GM03348 (cell line): ENCODE measurements at regions not wholly inside any gene's neighbourhood (a gene's known extent, or its start where the extent isn't known, plus 50 kb on each side); places are given as distances from the start of the nearest gene placed in this dataset.
"Not testable (repeated sequence)": the region's sequence is repeated elsewhere in the genome, so short reads cannot be mapped to it uniquely, and the experiment has no call there.

Experiments used
- DNase-seq: peaks from one replicate; pipeline ENCODE4 v3.0.0; 2012; ENCODE audit warnings: low spot score

DNA sequence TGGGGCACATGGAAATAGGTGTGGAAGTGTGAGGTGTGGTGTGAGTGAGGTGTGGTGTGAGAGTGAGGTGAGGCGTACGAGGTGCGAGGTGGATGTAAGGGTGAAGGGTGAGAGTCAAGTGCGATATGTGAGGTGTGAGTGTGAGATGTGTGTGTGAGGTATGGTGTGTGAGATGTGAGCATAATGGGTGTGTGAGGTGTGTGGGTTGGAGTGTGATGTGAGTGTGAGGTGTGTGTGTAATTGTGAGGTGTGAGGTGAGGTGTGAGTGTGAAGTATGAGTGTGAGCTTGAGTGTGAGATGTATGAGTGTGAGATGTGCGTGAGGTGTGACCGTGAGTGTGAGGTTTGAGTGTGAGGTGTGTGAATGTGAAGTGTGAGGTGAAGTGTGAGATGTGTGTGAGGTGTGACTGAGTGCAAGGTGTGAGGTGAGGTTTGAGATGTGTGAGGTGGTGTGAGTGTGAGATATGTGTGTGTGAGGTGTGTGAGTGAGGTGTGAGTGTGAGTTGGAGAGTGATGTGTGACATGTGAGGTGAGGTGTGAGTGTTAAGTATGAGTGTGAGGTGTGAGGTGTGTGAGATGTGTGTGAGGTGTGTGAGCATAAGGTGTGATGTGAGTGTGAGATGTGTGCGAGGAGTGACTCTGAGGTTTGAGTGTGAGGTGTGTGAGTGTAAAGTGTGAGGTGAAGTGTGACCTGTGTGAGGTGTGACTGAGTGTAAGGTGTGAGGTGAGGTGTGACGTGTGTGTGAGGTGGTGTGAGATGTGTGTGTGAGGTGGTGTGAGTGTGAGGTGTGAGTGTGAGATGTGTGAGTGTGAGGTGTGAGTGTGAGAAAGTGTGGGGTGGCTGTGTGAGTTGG is 354.0 kb downstream of the FOXL1 start:
- DNase-seq: no peak

DNA sequence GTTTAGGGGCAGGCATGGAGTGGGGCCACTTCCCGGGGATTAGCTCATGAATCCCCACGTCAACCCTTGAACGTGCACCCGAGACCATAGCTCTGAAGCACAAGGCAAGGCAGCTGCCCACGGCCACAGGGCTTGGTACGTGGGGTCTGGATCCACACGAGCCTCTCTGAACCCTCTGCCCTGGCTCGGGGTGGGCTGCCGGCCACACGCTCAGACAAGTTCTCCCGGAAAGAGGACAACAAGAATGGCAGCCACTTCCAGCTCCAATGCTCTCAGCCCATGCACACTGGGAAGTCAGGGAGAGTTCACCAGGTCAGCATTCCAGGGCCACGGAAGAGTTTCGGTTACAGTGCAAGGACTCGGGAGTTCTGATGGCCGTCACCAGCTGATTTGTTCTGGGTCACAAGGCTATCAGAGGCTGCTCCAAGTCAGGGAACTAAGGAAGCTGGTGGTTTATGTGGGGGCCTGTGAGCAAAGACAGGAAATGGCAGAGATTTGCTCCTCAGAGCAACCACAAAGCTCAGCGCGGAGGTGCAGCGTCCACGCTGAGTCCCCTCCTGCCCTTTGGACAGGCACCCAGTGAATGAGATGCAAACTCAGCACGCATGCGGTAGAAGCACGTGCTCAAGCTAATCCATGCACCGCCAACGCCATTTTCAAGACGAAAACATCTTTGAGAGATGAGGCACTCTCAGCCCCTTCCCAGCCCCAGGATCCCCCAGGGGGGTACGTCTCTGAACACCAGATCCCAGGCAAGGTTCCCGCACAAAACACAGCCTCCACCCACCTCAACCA is 356.4 kb downstream of the FOXL1 start:
- DNase-seq: no peak

DNA sequence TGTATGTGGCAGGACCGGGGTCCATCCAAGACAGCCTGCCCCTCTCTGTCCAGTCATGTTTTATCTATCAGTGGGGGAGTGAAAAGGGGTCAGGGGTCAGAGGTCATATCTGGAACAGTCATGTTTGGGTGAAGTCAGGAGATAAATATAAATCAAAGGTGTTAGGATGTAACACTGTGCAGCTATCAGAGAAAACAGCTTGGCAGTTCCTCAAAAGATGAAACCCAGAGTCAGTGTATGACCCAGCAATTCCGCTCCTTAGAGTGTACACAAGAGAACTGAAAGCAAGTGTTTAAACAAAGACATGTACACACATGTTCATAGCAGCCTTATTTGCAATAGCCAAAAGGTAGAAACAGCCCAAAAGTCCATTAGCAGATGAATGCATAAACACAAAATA is 361.3 kb downstream of the FOXL1 start:
- DNase-seq: no peak

DNA sequence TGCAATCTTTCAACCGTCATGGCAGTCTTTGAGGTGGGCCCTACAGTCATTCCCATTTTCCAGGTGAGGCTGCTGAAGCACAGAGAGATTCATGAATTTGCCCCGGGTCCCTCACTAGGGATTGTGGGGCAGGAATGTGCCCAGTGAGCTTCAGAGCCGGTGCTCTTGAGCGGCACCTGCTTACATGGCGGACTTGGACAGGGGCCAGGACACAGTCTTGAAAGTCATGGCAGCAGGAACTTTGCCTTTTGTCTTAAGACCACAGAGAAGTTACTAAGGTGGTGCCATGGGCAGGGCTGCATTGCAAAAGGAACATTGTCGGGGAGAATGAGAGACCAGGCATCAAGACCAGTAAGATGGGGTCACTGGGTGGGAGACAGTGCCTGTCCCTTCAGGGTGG is 363.4 kb downstream of the FOXL1 start:
- no peak for DNase-seq

DNA sequence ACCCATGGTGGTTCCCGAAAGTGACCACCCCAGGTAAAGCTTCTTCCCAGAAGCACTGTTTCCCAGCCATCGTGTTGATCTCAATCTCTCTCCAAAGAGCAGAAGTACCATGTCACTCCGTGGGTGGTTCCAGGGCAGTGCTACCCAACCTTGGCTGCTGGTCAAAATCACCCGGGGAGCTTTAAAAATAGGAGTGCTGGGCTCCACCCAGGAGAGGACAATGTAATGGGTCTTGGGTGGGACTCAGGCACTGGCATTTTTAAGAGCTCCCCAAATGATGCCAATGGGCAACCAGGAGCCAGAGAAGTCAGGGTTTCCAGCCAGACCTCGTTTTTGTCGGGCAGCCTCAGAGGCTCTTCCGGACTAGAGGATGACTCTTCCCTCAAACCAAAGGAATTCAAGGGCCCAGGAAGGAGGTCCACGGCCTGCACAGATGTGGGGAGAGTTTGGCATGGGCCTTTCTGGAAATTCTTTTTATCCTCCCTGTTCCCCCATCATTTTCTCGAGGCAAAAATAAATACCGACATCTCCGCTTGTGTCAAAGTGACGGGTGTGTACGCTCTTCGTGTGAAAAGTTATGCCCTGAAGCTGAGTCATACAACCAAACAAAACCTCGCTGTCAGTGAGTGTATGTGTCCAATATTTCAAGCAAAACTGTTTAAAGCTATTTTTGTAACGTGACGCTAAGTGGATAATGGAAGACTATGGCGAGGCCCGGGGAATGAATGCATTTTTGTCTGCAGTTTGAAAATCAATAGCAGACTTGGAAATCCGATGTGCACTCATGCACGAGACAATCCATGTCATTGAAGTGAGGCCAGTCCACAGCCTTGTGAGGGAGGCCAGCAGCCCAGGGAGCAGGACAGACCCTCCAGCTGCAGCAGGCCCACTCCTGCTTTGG is 364.1 kb downstream of the FOXL1 start:
- DNase-seq: peak; percentile 84

DNA sequence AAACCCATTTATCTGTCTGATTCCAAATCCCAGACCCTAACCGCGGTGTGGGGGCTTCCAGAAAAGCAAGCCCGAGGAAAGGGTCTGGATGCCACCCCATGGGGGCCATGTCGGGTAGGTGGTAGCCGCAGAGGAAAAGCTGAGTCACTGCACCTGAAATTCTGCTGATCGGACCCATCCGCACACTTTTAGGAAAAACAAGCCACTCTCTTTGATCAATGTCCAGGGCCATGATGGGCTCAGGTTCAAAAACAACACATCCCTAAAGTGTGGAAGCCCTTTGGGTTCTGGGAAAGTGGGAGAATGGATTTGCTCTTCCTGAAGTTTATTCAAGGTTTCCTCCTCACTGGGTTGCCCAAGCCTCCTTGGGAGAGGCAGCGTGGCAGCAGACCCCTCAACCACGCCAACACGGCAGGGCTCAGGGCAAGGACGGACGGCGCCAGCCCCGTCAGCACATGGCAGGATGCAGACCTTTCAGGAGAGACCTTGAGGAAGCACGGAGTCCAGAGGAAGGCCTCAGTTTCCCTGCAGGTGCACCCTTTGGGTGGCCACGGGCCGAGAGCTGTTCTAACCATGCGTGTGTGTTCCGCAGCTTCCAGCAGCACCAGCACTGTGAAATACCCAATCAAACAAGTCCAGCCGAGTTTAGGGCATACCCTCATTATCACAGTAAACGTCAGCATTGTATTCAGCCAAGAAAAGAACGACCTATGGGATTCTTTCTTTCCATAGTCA is 367.0 kb downstream of the FOXL1 start:
- DNase-seq: no peak

DNA sequence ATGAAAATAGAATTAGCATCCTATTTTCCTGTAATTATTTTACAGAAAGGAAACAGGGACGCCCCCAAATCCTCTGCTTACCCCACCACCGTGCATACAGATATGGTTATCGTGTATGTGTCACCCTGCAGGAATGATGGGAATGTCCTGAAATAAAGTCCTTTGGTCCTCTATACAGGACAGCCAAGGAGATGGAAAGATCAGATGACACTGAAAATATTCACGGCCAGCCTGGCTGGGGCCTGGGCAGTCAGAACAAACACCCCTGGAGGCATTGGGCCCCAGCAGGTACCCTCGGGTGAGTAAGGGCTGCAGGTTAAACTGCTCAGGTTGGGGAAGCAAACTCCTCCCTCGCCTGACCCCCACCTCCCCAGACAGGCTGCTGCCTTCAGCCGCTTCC is 368.0 kb downstream of the FOXL1 start:
- DNase-seq: peak; percentile 31

DNA sequence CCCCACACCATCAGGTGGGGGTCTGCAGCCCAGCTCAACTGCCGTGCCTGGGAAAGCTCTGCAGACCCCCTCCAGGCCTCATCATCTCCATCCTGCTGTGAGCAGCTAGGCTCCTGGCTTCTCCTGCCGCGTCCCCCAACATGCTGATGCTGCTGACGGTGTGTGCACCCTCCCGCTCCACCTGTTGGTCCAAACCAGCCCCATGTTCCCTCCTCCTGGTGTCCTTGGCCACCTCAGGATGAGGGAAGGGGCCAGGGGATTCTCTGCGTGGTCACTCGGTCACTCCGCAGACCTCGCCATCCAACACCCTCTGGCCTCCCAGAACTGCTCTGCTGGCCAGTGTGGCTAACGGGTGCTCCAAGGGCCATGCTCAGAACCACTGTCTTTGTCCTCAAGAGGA is 368.6 kb downstream of the FOXL1 start:
- DNase-seq: no peak

DNA sequence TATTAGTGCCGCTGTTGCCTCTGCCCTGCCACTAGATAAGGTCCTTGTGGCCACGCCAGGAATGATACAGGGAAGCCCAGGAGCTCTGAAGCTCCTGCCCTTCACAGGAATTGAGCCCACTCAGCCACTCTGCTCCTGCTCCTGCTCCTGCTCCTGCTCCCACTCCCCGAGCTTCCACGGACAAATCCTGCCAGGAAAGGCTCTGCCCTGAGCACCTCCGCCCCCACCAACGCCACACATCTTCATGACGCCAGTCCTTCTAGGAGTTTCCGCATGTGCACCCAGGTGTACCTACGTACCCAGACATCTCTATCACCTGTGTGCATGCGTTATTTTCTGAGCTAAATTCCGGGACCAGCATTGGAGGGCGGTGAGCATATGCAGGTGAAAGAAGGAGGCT is 369.1 kb downstream of the C16orf95 start:
- no peak for DNase-seq

DNA sequence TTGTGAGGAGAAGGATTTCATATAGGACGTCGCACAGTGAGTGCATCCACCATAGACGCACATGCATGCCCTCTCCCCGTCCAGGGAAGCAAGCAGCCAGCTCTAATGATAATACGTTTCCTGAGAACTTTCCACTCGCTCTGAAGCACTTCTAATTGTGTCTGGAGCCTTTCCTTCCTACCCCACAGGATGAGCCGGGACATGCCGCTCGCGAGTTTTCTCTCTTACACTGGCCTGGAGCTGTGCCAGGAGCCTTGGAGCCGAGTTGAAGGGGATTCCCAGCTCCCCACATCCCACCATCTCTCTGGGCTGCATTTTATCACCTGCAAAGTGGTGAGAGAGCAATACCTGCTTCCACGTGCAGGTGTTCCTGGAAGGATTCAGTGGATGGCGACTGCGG is 368.1 kb downstream of the C16orf95 start:
- no peak for DNase-seq

DNA sequence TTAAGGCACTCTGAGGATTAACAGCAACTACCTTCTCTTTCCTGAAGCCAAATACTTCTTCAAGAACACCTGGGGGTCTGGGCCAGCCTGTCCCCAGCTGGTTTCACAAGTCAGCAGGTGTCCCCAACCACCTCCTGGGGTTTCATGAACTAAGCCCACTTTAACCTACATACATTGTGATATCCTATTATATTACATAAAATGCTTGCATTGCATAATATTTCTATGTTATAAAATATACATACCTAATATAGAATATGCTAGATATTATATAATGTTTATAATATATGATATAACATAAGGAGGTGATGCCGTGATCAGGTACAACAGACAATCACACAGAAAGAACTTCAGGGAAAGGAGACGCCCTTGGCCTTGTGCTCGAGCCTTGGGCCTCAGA is 367.6 kb downstream of the C16orf95 start:
- DNase-seq: no peak

DNA sequence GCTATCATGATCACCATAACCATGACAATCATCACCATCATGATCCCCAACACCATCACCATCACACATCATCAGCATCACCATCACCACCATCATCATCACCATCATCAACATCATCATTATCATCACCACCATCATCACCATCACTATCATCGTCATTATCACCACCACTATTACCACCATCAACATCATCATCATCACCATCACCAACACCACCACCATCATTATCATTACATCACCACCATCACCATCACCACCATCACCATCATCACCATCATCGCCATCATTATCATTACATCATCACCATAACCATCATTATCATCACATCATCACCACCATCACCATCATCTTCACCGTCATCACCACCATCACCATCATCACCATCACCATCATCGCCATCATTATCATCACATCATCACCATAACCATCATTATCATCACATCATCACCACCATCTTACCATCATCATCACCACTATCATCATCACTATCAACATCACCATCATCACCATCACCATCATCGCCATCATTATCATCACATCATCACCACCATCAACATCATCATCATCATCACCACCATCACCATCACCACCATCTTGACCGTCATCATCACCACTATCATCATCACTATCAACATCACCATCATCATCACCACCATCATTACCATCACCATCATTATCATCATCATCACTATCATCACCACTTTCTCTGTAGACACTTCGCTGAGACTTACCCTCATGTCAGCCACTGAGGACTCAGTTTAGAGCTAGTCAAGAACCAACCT is 366.0 kb downstream of the C16orf95 start:
- no peak for DNase-seq

DNA sequence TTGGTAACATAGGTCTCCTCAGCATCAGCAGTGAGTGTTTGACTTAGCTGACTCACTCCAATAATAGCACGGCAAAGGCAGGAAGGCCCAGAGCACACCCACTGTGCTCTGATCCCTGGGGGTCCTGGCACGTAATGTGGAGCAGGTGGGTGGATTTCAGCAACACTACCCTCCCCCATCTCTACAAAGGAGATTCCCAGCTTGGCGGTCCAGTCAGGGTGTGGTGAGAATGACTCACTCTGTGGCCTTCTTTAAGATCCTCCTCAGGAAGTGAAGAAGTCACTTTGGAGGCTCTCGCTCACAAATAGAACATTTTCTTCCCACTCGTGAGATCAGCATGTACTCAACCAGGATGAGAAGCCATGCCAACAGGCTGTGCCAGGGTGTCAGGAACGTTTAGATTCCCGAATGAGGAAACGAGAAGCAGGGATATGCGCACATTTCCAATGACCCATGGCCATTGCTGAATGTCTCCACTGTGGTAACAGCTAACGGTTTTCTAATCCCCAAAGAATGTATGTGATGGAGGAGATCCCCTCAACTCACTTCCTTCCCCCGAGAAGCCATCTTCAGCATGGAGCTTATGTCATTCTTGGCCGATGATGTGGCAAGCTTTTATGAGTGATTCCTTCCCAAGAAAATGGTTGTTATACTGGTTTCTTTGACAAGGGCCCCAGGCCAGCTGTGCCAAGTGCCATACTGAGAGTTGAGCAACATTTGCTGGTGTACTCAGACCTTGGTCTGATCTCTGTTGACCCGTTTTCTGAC is 365.2 kb downstream of the C16orf95 start:
- peak; percentile 84 for DNase-seq

DNA sequence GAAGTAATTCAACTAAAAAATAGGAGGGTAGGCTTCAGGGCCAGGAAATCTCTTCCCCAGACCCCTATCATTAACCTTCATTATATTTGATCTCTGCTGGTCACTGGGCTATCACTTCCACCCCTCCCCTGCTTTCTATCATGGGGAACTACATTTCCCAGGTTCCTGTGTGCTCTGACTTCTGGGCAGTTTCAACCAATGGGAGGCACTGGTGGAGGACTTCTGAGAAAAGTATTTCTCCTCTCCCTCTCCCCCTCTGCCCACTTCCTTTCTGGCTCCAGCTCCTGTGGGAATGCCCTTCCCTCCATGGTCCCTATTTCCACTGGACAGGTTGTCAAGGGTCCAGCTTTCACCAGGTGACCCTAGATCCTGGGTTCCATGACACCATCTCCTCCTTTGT is 364.4 kb downstream of the C16orf95 start:
- no peak for DNase-seq

DNA sequence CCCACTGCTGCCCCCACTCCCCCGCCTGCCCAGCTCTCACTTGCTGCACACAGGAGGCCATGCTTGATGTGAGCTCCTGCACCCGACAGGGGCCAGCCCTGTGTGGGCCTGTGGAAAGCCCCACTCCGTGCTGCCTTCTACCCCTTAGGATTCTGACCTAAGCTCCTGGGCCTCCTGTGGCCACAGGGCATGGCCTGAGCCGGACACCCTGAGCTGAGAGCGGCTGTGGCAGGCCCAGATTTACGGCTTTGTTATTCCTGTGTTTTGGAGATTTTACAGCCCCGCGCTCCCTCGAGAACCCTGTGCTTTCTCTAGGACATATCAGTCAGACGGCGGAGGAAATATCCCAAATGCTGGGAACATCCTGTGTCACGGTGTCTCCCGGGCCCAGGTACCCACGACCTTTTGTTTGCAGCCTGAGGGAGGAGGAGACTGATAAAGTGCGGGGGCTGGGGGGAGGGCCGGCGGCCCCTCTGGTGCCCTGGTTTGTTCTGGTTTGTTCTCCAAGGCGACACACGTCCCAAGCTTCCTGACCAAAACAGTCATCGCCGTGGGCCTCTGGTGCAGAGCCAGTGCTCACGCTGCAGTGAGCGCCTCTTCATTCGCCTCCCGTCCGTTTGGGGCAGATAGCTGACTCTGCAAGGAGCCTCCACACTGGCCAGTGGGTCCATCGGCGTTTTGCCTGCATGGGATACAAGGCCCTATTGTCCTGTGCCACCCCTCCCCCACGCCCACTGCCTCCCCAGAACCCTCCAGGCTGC is 363.4 kb downstream of the C16orf95 start:
- no peak for DNase-seq

DNA sequence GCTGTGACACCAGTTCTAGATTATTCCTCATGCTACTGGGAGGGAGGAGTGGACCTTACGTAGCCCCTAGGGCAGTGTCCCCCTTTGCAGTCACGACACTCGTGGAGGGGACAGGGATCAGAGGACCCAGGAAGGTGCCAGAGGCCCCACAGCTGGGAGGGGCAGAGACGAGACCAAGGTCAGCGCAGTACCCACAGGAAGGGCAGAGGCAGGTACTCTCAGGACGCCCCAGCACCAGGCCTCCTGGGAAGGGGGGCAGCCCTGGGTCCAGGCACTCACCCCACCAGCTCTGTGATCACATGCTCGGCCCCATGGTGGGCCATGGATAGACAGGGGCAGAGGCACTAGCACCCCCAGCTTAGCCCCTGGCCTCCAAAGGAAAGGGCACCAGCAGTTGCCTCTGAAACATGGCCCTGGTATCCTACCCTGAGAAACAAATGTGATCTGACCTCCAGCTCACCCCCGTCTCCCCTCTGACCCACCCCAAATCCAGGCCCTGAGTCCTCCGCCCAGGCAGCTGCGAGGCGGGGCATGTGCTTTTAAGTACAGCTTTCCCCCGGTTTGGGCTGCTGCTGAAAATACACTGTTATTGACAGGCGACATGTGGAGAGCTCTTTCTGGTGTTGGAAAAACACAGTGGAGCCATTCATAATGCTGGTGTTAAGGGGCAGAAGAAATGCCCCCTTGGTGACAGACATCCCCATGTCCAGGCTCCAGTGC is 361.9 kb downstream of the C16orf95 start:
- no peak for DNase-seq

DNA sequence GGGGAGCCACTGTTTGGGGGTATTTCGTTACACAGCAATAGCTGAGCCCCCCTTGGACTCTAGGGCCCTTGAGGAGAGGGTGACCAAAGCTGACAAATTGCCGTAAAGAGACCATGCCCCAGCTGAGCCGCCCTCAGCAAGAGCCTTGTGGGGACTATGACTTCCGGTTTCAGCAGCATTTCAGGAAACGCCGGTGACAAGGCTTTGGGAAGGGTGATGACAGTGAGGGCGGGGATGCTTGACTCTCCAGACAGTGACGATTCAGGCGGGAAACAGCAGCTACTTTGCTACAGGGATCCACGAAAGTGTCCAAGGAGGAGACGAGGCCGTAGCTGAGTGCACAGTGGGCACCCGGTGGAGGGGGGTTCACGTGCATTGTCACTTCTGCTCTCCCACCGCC is 360.8 kb downstream of the C16orf95 start:
- no peak for DNase-seq

DNA sequence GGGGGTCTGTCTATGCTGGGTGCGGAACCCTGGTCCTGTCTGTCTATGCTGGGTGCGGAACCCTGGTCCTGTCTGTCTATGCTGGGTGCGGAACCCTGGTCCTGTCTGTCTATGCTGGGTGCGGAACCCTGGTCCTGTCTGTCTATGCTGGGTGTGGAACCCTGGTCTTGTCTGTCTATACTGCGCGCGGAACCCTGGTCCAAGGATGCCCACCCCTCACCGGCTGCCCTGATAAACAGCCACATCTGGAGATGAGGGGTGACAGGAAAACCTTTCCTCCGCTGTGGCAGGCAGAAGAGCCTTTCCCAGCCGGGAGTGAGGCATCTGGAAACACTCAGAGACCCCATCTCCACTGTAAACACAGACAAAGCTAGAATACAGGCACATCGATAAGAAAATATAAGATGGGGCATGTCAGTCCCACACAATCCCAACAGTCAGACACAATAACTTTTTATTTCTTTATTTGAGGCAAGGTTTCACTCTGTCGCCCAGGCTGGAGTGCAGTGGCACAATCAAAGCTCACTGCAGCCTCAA is 359.5 kb downstream of the C16orf95 start:
- not testable (repeated sequence) for DNase-seq
